Fibroblast of lung (primary cell): ENCODE measurements at regions not wholly inside any gene's neighbourhood (a gene's known extent, or its start where the extent isn't known, plus 50 kb on each side); places are given as distances from the start of the nearest gene placed in this dataset.

ENCODE experiments used
- DNase-seq, 2 donors: peaks; one replicate each; pipeline versions ENCODE4 v3.0.0 to v3.0.0-alpha.2; 2010; ENCODE audit warnings: low read depth in 2 of 2
- H2AFZ ChIP-seq: 2 replicates; pipeline ENCODE4 v1.5.1; 2012; ENCODE audit warnings: low read length, control low read depth, inconsistent platforms
- H3K27ac ChIP-seq: 2 replicates; pipeline ENCODE4 v1.5.1; 2011; ENCODE audit warnings: low read length, control low read depth; ENCODE audit not compliant: insufficient read depth
- H3K27me3 ChIP-seq: 2 replicates; pipeline ENCODE4 v1.5.1; 2011; ENCODE audit warnings: mild to moderate bottlenecking, low read length; ENCODE audit not compliant: control insufficient read depth, insufficient read depth
- H3K36me3 ChIP-seq: 2 replicates; pipeline ENCODE4 v1.5.1; 2011; ENCODE audit warnings: low read length; ENCODE audit not compliant: control insufficient read depth, insufficient read depth
- H3K4me1 ChIP-seq: 2 replicates; pipeline ENCODE4 v1.5.1; 2011; ENCODE audit warnings: low read length; ENCODE audit not compliant: control insufficient read depth, insufficient read depth; ENCODE audit errors: extremely low read depth
- H3K4me2 ChIP-seq: 2 replicates; pipeline ENCODE4 v1.5.1; 2011; ENCODE audit warnings: low read length, control low read depth; ENCODE audit not compliant: insufficient read depth; ENCODE audit errors: extremely low read depth
- H3K4me3 ChIP-seq, 4 experiments: fragments of 200-600 bp in 1 of 4; sonication (generic) in 1 of 4; replicated peaks in 1 of 4; 2 replicates each; pipeline ENCODE4 v1.5.1; 2011 to 2016; ENCODE audit warnings: low read length in 4 of 4, low read depth in 3 of 4, mild to moderate bottlenecking in 3 of 4, control low read depth in 2 of 4, inconsistent platforms in 1 of 4, mixed read lengths in 1 of 4; ENCODE audit not compliant: insufficient read depth in 1 of 4; ENCODE audit errors: control extremely low read depth in 1 of 4
- H3K79me2 ChIP-seq: 2 replicates; pipeline ENCODE4 v1.5.1; 2012; ENCODE audit warnings: mild to moderate bottlenecking, low read length, inconsistent platforms; ENCODE audit not compliant: control insufficient read depth, insufficient read depth
- H3K9ac ChIP-seq: 2 replicates; pipeline ENCODE4 v1.5.1; 2011; ENCODE audit warnings: mild to moderate bottlenecking, low read length, control low read depth; ENCODE audit not compliant: insufficient read depth
- H3K9me3 ChIP-seq: 2 replicates; pipeline ENCODE4 v1.5.1; 2012; ENCODE audit warnings: low read depth, low read length; ENCODE audit not compliant: control insufficient read depth, insufficient read depth
- H4K20me1 ChIP-seq: 2 replicates; pipeline ENCODE4 v1.5.1; 2011; ENCODE audit warnings: low read length; ENCODE audit not compliant: control insufficient read depth, insufficient read depth; ENCODE audit errors: extremely low read depth
- EZH2 ChIP-seq: IDR thresholded peaks from 2 replicates; pipeline ENCODE4 v1.5.1; 2012; ENCODE audit warnings: low read length, control low read depth, mild to moderate bottlenecking; ENCODE audit errors: missing control alignments
- TF ChIP-seq, protein P1 (sequence below), 2 donors: IDR thresholded peaks in 1 of 2; conservative IDR thresholded peaks in 1 of 2; 1 replicate in 1 of 2; 2 replicates in 1 of 2; pipeline ENCODE4 v1.5.1; 2011 to 2012; ENCODE audit warnings: low read length in 2 of 2, control low read depth in 1 of 2, inconsistent platforms in 1 of 2, low read depth in 1 of 2, mild to moderate bottlenecking in 1 of 2

DNA sequence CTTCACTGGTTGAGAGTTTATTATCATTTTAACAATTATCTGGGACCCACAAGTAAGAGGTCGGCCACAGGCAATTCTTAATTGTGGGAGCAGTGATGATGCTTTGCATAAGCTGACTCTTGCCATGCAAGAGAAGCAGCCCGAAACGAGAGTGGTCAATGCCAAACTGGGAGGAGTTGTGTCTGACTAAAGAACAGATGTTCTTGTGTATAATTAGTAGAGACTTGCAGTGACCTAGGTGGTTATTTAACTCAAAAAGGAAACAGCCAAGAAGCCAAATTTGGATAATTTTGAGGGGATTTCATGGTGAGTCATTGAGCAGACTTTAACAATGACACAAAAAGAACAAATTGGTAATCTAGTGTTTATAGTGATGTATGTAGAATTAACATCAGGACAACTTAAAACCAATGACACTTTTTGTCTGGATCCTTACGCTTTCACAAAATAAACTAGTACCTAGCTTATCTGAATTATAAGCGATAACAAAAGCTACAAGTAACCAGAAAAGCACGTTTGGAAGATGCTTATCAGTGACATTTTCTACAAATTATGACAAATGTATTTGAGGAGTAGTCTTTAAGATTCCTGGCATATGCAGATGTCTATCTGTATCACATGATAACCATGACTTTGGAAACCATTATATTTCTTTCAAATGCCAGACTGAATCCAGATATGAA is 184.7 kb upstream of the DLGAP1 start:
- H3K36me3 ChIP-seq, result no peaks in the 10 kb centered on the region
- H3K4me1 ChIP-seq, result no peaks in the 10 kb centered on the region
- DNase-seq, result peak in 1 of 2 donors; percentile 14
- no peak overlapping the region for H3K4me2 ChIP-seq
- H3K27ac ChIP-seq, result no peak overlapping the region
- H2AFZ ChIP-seq, result no peak overlapping the region
- TF ChIP-seq, protein P1, sequence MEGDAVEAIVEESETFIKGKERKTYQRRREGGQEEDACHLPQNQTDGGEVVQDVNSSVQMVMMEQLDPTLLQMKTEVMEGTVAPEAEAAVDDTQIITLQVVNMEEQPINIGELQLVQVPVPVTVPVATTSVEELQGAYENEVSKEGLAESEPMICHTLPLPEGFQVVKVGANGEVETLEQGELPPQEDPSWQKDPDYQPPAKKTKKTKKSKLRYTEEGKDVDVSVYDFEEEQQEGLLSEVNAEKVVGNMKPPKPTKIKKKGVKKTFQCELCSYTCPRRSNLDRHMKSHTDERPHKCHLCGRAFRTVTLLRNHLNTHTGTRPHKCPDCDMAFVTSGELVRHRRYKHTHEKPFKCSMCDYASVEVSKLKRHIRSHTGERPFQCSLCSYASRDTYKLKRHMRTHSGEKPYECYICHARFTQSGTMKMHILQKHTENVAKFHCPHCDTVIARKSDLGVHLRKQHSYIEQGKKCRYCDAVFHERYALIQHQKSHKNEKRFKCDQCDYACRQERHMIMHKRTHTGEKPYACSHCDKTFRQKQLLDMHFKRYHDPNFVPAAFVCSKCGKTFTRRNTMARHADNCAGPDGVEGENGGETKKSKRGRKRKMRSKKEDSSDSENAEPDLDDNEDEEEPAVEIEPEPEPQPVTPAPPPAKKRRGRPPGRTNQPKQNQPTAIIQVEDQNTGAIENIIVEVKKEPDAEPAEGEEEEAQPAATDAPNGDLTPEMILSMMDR (conservative IDR thresholded peaks at IDR 0.05 in 1 of 2, IDR thresholded peaks at IDR 0.05 in 1 of 2; ENCODE audit: low read depth in 1 of 2, low read length in 2 of 2), result no peak
- TF ChIP-seq EZH2, result no peak
- H3K27me3 ChIP-seq, result no peaks in the 10 kb centered on the region
- H3K9me3 ChIP-seq, result no peaks in the 10 kb centered on the region
- H3K4me3 ChIP-seq, result no peak overlapping the region
- H4K20me1 ChIP-seq, result no peaks in the 10 kb centered on the region
- H3K9ac ChIP-seq, result no peak overlapping the region
- H3K79me2 ChIP-seq, result no peaks in the 10 kb centered on the region

DNA sequence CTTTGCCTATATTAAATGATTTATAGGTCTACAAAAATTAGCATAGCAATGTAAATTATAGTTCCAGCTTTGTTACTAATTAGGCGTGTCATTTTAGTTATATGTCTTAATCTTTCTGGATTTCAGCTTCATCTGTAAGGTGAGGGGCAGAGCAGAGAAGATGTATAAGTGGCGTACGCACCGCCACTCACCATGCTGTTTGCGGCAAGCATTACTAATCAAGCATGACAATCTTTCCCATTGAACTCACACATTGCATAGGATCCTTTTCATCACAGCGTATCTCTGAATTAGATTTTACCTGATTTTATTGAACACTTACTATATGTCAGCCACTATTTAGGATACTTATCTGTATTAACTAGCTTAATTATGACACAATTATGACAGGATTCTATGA is 183.6 kb upstream of the DLGAP1 start:
- TF ChIP-seq, protein P1 (conservative IDR thresholded peaks at IDR 0.05 in 1 of 2, IDR thresholded peaks at IDR 0.05 in 1 of 2; ENCODE audit: low read depth in 1 of 2, low read length in 2 of 2), result no peak
- no peak for TF ChIP-seq EZH2
- Histone ChIP-seq H3K36me3 (no peaks in the 10 kb centered on the region), H2AFZ (no peak overlapping the region), H3K4me1 (no peaks in the 10 kb centered on the region), H4K20me1 (no peaks in the 10 kb centered on the region), H3K9me3 (no peaks in the 10 kb centered on the region), H3K27ac (no peak overlapping the region), H3K27me3 (no peaks in the 10 kb centered on the region), H3K9ac (no peak overlapping the region), H3K4me2 (no peak overlapping the region), H3K4me3 (no peak overlapping the region), H3K79me2 (no peaks in the 10 kb centered on the region)
- DNase-seq, result no peak

DNA sequence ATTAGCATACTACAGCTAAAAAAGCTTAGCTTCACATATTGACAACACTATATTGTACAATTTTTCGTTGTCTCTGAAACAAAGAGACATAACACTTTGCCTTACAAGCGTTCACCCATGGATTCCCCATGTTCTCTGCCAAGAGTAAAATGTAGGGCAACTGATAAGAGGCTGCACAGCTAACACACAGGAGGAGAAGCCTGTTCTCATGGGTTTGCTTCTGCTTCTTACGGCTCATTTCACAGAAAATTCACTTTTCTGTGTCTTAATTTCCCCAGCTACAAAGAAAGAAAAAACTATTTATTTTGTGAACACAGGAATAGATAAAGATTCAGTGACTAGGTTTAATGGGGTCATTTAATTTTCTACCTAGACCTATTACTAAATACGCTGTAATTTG is 182.8 kb upstream of the DLGAP1 start:
- DNase-seq, result no peak
- TF ChIP-seq, protein P1 (conservative IDR thresholded peaks at IDR 0.05 in 1 of 2, IDR thresholded peaks at IDR 0.05 in 1 of 2; ENCODE audit: low read depth in 1 of 2, low read length in 2 of 2), result no peak
- TF ChIP-seq EZH2, result no peak
- Histone ChIP-seq H3K9me3 (no peaks in the 10 kb centered on the region), H3K4me2 (no peak overlapping the region), H2AFZ (no peak overlapping the region), H3K9ac (no peak overlapping the region), H3K4me3 (no peak overlapping the region), H3K27ac (no peak overlapping the region), H3K79me2 (no peaks in the 10 kb centered on the region), H4K20me1 (no peaks in the 10 kb centered on the region), H3K36me3 (no peaks in the 10 kb centered on the region), H3K4me1 (no peaks in the 10 kb centered on the region), H3K27me3 (no peaks in the 10 kb centered on the region)
